SK-N-SH treated with all-trans-retinoic acid at 6 μM for 48 hours (cell line): ENCODE measurements at regions not wholly inside any gene's neighbourhood (a gene's known extent, or its start where the extent isn't known, plus 50 kb on each side); places are given as distances from the start of the nearest gene placed in this dataset.

ENCODE experiments used
- ATAC-seq: fragments of 200-7000 bp; cut with Tn5 transposase; 3 replicates; pipeline ENCODE4 v1.9.1; 2020; ENCODE audit warnings: mild to moderate bottlenecking, moderate library complexity
- ARNTL ChIP-seq: fragments of 450-650 bp; formaldehyde crosslinking; IDR thresholded peaks from 2 replicates; pipeline ENCODE4 v1.5.0; 2020; ENCODE audit warnings: low read depth, mild to moderate bottlenecking, moderate library complexity, borderline replicate concordance
- BACH2 ChIP-seq: fragments of 250-450 bp; sonication (Bioruptor Pico); IDR thresholded peaks from 2 replicates; pipeline ENCODE4 v1.9.0; 2021; ENCODE audit warnings: mild to moderate bottlenecking, borderline replicate concordance
- CSDC2 ChIP-seq: fragments of 250-450 bp; sonication (Bioruptor Pico); IDR thresholded peaks from 2 replicates; pipeline ENCODE4 v1.5.0; 2020; ENCODE audit warnings: mild to moderate bottlenecking, moderate library complexity
- GLIS3 ChIP-seq: fragments of 250-450 bp; sonication (Bioruptor Pico); IDR thresholded peaks from 2 replicates; pipeline ENCODE4 v1.5.0; 2020; ENCODE audit warnings: mild to moderate bottlenecking, moderate library complexity
- ISL1 ChIP-seq: fragments of 250-450 bp; sonication (Bioruptor Pico); IDR thresholded peaks from 2 replicates; pipeline ENCODE4 v2.1.2; 2022; ENCODE audit warnings: mild to moderate bottlenecking, moderate library complexity
- OSR1 ChIP-seq: fragments of 250-450 bp; sonication (Bioruptor Pico); IDR thresholded peaks from 2 replicates; pipeline ENCODE4 v1.8.0; 2022; ENCODE audit warnings: moderate library complexity, mild to moderate bottlenecking, inconsistent platforms
- PPARA ChIP-seq: fragments of 250-450 bp; sonication (Bioruptor Pico); IDR thresholded peaks from 2 replicates; pipeline ENCODE4 v1.5.0; 2020; ENCODE audit warnings: mild to moderate bottlenecking, borderline replicate concordance
- RARB ChIP-seq: fragments of 250-450 bp; sonication (Bioruptor Pico); IDR thresholded peaks from 2 replicates; pipeline ENCODE4 v1.8.0; 2021; ENCODE audit warnings: mild to moderate bottlenecking, moderate library complexity
- SNAI2 ChIP-seq: fragments of 250-450 bp; sonication (Bioruptor Pico); IDR thresholded peaks from 2 replicates; pipeline ENCODE4 v1.5.0; 2020; ENCODE audit warnings: mild to moderate bottlenecking, moderate library complexity
- TCF4 ChIP-seq: fragments of 250-450 bp; sonication (Bioruptor Pico); IDR thresholded peaks from 2 replicates; pipeline ENCODE4 v1.8.0; 2021; ENCODE audit warnings: mild to moderate bottlenecking, moderate library complexity, borderline replicate concordance
- ZFP3 ChIP-seq: fragments of 250-450 bp; sonication (Bioruptor Pico); IDR thresholded peaks from 2 replicates; pipeline ENCODE4 v1.5.0; 2020; ENCODE audit warnings: mild to moderate bottlenecking, moderate library complexity
- ZFP30 ChIP-seq: fragments of 450-650 bp; formaldehyde crosslinking; IDR thresholded peaks from 2 replicates; pipeline ENCODE4 v1.5.0; 2022; ENCODE audit warnings: mild to moderate bottlenecking, moderate library complexity
- ZNF8 ChIP-seq: fragments of 450-650 bp; formaldehyde crosslinking; IDR thresholded peaks from 2 replicates; pipeline ENCODE4 v1.5.0; 2020; ENCODE audit warnings: mild to moderate bottlenecking, moderate library complexity
- TF ChIP-seq, protein P1 (sequence below): fragments of 250-450 bp; sonication (Bioruptor Pico); IDR thresholded peaks from 2 replicates; pipeline ENCODE4 v1.5.1; 2020; ENCODE audit warnings: low read depth, mild to moderate bottlenecking, moderate library complexity
- TF ChIP-seq, protein P2 (sequence below): fragments of 250-450 bp; sonication (Bioruptor Pico); IDR thresholded peaks from 2 replicates; pipeline ENCODE4 v1.5.1; 2021; ENCODE audit warnings: mild to moderate bottlenecking, moderate library complexity
- TF ChIP-seq, protein P3 (sequence below): fragments of 250-450 bp; sonication (Bioruptor Pico); IDR thresholded peaks from 2 replicates; pipeline ENCODE4 v1.8.0; 2020; ENCODE audit warnings: mild to moderate bottlenecking, moderate library complexity, borderline replicate concordance

DNA sequence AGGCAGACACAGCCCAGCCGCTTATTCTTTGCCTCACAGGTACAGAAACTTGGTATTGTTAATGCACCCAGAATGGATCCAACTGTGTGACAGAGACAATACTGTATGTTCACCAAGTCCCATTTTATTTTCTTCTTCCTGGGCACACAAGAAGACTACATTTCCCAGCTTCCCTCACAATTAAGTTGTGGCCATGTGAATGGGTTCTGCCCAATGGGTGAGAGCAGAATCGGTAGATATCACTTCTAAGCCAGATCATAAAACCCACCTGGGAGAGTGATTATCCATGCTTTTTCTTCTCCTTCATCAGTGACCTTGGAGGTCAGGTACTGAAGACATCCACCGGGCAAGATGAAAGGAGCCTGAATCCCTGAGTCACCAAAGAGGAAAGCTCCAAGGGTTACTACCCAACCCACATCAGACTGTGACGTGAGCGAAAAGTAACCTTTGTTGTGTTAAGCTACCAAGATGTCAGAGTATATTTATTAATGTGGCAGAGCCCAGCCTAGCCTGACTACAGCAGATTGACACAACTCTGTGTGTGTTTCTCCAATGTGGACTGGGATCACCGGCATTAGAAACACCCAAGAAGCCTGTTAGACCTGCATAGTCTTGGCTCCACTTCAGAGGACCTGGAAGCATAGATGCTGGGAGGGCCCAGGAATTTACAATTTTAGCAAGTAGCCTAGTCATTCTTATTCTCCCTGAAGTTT, 79.1 kb upstream of the GRIK3 start:
- ATAC-seq, result no peak

DNA sequence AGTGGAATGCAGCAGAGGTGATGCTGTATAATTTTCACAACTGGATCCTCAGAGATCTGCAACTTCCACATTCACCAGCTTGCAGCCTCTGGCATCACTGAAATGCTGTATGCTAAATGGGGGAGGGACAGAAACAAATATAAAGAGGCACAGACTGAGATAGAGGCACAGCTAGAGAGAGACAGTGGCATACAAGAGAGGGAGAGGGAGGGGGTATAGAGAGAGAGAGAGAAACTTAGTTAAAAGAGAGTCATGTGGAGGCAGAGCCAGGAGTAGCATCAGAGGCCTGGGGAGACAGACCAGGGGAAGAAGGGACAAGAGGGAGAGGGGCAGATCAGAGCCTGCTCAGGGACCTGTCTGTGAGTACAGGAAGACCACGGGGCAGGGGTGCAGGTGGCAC, 84.5 kb upstream of the GRIK3 start:
- no peak for ATAC-seq
- no peak for TF ChIP-seq ZFP30 (CRISPR knock-in tag)

More for the DNA sequence above, 79.1 kb upstream of the GRIK3 start:
- TF ChIP-seq, protein P1, sequence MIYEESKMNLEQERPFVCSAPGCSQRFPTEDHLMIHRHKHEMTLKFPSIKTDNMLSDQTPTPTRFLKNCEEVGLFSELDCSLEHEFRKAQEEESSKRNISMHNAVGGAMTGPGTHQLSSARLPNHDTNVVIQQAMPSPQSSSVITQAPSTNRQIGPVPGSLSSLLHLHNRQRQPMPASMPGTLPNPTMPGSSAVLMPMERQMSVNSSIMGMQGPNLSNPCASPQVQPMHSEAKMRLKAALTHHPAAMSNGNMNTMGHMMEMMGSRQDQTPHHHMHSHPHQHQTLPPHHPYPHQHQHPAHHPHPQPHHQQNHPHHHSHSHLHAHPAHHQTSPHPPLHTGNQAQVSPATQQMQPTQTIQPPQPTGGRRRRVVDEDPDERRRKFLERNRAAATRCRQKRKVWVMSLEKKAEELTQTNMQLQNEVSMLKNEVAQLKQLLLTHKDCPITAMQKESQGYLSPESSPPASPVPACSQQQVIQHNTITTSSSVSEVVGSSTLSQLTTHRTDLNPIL (CRISPR knock-in tag), result no peak
- TF ChIP-seq RARB (CRISPR knock-in tag), result no peak
- TF ChIP-seq TCF4 (CRISPR knock-in tag), result no peak
- no peak for TF ChIP-seq BACH2 (CRISPR knock-in tag)
- TF ChIP-seq, protein P2, sequence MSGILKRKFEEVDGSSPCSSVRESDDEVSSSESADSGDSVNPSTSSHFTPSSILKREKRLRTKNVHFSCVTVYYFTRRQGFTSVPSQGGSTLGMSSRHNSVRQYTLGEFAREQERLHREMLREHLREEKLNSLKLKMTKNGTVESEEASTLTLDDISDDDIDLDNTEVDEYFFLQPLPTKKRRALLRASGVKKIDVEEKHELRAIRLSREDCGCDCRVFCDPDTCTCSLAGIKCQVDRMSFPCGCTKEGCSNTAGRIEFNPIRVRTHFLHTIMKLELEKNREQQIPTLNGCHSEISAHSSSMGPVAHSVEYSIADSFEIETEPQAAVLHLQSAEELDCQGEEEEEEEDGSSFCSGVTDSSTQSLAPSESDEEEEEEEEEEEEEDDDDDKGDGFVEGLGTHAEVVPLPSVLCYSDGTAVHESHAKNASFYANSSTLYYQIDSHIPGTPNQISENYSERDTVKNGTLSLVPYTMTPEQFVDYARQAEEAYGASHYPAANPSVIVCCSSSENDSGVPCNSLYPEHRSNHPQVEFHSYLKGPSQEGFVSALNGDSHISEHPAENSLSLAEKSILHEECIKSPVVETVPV (CRISPR knock-in tag), result no peak
- TF ChIP-seq OSR1 (CRISPR knock-in tag), result no peak
- TF ChIP-seq ARNTL, result no peak
- no peak for TF ChIP-seq CSDC2 (CRISPR knock-in tag)
- no peak for TF ChIP-seq ZFP3
- TF ChIP-seq, protein P3, sequence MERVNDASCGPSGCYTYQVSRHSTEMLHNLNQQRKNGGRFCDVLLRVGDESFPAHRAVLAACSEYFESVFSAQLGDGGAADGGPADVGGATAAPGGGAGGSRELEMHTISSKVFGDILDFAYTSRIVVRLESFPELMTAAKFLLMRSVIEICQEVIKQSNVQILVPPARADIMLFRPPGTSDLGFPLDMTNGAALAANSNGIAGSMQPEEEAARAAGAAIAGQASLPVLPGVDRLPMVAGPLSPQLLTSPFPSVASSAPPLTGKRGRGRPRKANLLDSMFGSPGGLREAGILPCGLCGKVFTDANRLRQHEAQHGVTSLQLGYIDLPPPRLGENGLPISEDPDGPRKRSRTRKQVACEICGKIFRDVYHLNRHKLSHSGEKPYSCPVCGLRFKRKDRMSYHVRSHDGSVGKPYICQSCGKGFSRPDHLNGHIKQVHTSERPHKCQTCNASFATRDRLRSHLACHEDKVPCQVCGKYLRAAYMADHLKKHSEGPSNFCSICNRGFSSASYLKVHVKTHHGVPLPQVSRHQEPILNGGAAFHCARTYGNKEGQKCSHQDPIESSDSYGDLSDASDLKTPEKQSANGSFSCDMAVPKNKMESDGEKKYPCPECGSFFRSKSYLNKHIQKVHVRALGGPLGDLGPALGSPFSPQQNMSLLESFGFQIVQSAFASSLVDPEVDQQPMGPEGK (CRISPR knock-in tag), result no peak
- TF ChIP-seq PPARA (CRISPR knock-in tag), result no peak
- TF ChIP-seq, all 23 proteins: peak for 0

DNA sequence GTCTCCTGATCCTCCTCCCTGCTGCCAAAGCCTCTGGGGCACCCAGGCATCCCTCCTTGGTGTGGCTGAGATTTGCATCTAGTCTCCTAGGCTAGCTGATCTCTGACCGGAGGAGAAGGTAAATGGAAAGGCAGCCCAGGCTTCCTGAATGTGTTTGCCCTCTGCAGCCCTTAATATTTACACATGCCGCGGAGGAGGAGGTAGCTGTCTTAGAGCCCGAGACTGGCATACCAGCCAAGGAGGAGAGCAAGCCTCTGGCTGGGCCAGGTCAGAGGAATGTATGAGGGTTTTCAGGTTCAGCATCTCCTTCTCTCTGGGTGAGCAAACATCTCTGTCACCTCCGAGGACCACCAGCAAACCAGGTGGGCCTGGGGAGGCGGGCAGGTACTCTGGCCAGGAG, 86.0 kb upstream of the GRIK3 start:
- no peak for ATAC-seq
- TF ChIP-seq ARNTL, result no peak
- TF ChIP-seq ISL1 (CRISPR knock-in tag), result no peak
- no peak for TF ChIP-seq ZNF8 (CRISPR knock-in tag)
- no peak for TF ChIP-seq SNAI2 (CRISPR knock-in tag)
- no peak for TF ChIP-seq PPARA (CRISPR knock-in tag)
- TF ChIP-seq, protein P1 (CRISPR knock-in tag), result no peak
- TF ChIP-seq CSDC2 (CRISPR knock-in tag), result no peak
- TF ChIP-seq, all 23 proteins: peak for 0

DNA sequence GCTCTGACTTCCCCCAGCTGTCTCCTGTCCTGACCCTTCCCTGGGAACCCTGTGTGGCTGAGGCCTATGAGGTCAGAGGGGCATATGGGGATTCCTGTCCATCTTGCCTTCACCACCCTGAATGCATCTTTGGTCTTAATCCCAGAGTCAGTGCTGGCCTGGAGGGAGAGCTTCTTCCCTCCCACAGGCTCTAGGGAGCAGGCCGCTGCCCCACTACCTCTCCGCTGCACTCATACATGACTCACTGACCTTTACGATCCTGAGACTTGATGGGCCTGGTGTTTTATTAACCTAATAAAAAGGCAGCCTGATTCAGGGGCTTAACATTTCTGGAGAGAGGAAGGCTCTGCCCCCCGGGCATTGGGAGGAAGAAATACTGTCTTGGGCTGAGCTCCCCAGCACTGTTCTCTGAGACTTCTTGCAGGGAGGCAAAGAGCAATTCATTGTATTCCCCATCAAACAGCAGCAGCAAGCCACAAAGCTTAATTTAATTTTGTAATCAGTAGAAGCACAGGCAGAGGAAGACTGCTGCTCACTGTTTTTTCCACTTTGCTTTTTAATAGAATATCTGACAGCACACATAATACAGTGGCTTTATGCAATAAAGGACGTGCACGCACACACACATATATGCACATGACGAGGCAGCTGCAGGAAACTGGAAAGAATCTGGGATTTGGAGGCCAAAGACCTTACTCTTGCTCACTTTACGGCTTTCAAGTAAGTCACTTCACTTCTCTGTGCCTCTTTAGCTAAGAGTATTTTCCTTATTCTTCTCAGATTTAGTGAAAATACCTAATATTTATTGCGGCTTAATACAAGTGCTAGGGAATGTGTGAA, 89.2 kb upstream of the GRIK3 start:
- TF ChIP-seq ISL1 (CRISPR knock-in tag) (no peak), CSDC2 (CRISPR knock-in tag) (no peak), GLIS3 (CRISPR knock-in tag) (no peak)
- TF ChIP-seq, protein P3 (CRISPR knock-in tag), result no peak
- TF ChIP-seq, all 23 proteins: peak for 0
- ATAC-seq, result no peak

DNA sequence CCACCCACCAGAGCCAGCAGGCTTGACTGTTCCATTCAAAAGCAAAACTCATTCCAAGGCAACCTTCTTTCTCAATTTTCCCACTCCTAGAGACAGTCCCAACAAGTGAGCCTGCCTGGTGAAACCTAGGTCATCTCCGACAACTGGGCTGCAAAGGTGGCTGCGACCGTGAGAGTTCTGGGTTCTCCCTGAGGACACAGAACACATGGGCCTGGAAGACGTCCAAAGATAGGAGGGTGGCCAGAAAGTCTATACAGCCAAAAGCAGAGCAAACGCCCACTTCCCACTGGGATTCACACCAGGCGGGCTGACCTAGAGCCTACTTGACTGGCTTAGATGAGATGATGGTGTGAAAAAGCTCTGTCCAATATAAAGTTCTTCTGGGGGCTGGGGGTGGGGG, 90.2 kb upstream of the GRIK3 start:
- no peak for ATAC-seq
- TF ChIP-seq ARNTL (no peak), TCF4 (CRISPR knock-in tag) (no peak), ZFP3 (no peak)
